Type B pancreatic cell (in vitro differentiated cells): ENCODE measurements at regions not wholly inside any gene's neighbourhood (a gene's known extent, or its start where the extent isn't known, plus 50 kb on each side); places are given as distances from the start of the nearest gene placed in this dataset.

Experiments
- DNase-seq: peaks from one replicate; pipeline ENCODE4 v3.0.0; 2021; ENCODE audit warnings: mixed read lengths; ENCODE audit not compliant: unreplicated experiment; ENCODE audit errors: extremely low spot score
- H3K27ac Mint-ChIP-seq: 2 replicates; pipeline ENCODE4 v1.8.0; 2021; ENCODE audit warnings: mild to moderate bottlenecking, mixed read lengths
- H3K27me3 Mint-ChIP-seq: 2 replicates; pipeline ENCODE4 v1.8.0; 2021; ENCODE audit warnings: mixed read lengths
- H3K36me3 Mint-ChIP-seq: 2 replicates; pipeline ENCODE4 v1.8.0; 2021; ENCODE audit warnings: mixed read lengths
- H3K4me1 Mint-ChIP-seq: one replicate; pipeline ENCODE4 v1.8.0; 2021; ENCODE audit warnings: mixed read lengths; ENCODE audit not compliant: unreplicated experiment
- H3K4me3 Mint-ChIP-seq: 2 replicates; pipeline ENCODE4 v1.8.0; 2021; ENCODE audit warnings: mild to moderate bottlenecking, mixed read lengths
- H3K9me3 Mint-ChIP-seq: 2 replicates; pipeline ENCODE4 v1.8.0; 2021; ENCODE audit warnings: mixed read lengths
- TF ChIP-seq, protein P1 (sequence below): fragments of 200-600 bp; sonication (generic); conservative IDR thresholded peaks from 2 replicates; pipeline ENCODE4 v1.5.0; 2021; ENCODE audit warnings: antibody characterized with exemption, mild to moderate bottlenecking

DNA sequence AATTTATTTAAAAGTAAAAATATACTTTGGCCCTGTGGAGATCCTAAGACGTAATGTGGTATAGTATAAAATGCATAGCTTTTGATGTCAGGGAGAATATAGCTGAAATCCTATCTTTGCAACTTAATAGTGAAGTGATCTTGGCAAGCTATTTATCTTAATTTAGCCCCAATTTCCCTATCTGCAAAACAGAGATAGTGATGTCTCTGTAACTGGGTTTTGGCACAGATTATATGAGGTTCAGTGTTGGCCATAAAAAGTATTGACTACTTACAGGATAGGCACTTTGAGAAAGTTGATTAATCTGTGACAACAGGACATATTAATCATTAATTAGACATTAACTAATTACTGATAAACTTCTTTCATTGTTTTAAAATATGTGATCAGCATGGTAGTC, 89.2 kb downstream of the ISL1 start:
- H3K27ac Mint-ChIP-seq, result no peak overlapping the region
- H3K4me3 Mint-ChIP-seq, result no peak overlapping the region
- DNase-seq, result no peak
- H3K4me1 Mint-ChIP-seq, result no peaks in the 10 kb centered on the region
- no peaks in the 10 kb centered on the region for H3K27me3 Mint-ChIP-seq
- no peaks in the 10 kb centered on the region for H3K36me3 Mint-ChIP-seq
- TF ChIP-seq, protein P1, sequence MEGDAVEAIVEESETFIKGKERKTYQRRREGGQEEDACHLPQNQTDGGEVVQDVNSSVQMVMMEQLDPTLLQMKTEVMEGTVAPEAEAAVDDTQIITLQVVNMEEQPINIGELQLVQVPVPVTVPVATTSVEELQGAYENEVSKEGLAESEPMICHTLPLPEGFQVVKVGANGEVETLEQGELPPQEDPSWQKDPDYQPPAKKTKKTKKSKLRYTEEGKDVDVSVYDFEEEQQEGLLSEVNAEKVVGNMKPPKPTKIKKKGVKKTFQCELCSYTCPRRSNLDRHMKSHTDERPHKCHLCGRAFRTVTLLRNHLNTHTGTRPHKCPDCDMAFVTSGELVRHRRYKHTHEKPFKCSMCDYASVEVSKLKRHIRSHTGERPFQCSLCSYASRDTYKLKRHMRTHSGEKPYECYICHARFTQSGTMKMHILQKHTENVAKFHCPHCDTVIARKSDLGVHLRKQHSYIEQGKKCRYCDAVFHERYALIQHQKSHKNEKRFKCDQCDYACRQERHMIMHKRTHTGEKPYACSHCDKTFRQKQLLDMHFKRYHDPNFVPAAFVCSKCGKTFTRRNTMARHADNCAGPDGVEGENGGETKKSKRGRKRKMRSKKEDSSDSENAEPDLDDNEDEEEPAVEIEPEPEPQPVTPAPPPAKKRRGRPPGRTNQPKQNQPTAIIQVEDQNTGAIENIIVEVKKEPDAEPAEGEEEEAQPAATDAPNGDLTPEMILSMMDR, result no peak
- no peaks in the 10 kb centered on the region for H3K9me3 Mint-ChIP-seq

DNA sequence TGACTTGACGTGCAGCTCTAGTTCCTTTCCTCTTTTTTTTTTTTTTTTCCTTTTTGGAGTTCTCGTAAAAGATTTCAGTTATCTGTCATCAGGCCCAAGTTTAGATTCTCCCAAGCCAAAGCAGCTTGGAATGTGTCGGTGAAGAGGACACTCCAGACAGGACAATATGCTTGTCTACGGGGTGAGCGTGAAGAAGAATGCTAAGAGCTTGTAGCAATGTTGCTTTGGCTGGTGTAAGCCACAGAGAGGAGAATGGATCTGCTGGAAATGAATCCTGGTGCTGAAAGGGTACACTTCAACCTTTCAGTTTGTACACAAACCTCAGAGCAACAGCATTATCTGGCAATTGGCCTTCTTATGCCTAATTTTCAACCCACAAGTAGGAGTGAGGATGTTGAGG, 92.4 kb downstream of the ISL1 start:
- H3K27me3 Mint-ChIP-seq, result no peaks in the 10 kb centered on the region

DNA sequence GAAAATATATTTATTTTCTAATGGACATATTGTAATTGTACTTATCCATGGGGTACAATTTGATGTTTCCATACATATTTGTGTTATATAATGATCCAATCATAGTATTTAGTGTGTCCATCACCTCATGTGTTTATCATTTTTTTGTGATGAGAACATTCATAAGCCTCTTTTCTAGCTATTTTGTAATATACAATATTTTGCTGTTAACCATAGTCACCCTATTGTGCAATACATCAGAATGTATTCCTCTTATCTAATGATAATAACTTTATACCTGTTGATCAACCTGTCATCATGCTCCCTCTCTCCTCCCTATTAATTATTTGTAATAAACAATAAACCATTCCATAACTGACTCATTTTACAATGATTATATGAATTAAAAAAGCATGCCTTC, 93.2 kb downstream of the ISL1 start:
- no peak overlapping the region for H3K27ac Mint-ChIP-seq
- no peaks in the 10 kb centered on the region for H3K4me1 Mint-ChIP-seq

More for the DNA sequence above, 92.4 kb downstream of the ISL1 start:
- TF ChIP-seq, protein P1, result no peak
- no peak overlapping the region for H3K27ac Mint-ChIP-seq
- H3K9me3 Mint-ChIP-seq, result no peaks in the 10 kb centered on the region
- H3K4me3 Mint-ChIP-seq, result no peak overlapping the region
- H3K4me1 Mint-ChIP-seq, result no peaks in the 10 kb centered on the region
- no peak for DNase-seq
- no peaks in the 10 kb centered on the region for H3K36me3 Mint-ChIP-seq

DNA sequence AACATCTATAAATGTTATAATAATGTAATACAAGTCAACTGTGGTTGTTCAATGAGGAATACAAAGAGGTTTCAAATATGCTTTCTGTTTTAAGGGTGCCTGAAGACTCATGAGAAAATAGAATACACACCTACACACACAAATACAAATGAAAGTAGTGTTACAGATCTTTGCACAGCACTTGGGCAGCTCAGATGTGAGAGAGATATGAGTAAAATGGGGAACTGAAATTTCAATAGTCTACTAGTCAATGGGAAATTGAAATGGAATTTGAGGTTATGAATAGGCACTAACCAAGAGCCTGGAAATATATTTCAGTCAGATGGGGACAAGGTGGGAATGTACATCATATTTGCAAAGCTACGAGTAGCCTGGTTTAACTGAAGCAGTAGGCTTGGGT, 96.6 kb downstream of the ISL1 start:
- no peaks in the 10 kb centered on the region for H3K4me1 Mint-ChIP-seq

More for the DNA sequence above, 93.2 kb downstream of the ISL1 start:
- no peak for DNase-seq
- Mint-ChIP-seq H3K36me3 (no peaks in the 10 kb centered on the region), H3K4me3 (no peak overlapping the region), H3K9me3 (no peaks in the 10 kb centered on the region), H3K27me3 (no peaks in the 10 kb centered on the region)
- TF ChIP-seq, protein P1, result no peak

DNA sequence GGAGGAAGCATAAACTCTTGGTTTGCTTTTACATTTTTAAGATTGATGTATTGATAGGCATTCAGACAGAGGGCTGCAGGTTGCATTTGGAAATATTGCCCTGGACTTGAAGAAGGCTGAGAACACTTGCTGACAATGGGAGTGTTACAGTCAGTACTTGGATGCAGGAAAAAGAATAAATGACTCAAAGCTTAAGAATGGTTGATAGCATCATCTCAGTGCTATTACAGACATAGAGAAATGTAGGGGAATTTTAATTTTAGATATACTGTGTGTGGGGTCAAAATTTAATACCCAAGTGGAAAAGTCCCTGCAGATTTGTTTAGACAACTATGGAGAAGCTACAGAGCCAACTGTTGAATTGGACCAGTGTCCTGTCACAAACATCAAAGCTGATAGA, 101.1 kb downstream of the ISL1 start:
- Mint-ChIP-seq H3K27me3 (no peaks in the 10 kb centered on the region), H3K4me1 (peaks cover 5% of the 10 kb centered on the region), H3K9me3 (peaks cover 5% of the 10 kb centered on the region), H3K4me3 (no peak overlapping the region), H3K27ac (no peak overlapping the region), H3K36me3 (no peaks in the 10 kb centered on the region)
- TF ChIP-seq, protein P1, result no peak
- no peak for DNase-seq

More for the DNA sequence above, 96.6 kb downstream of the ISL1 start:
- DNase-seq, result no peak
- TF ChIP-seq, protein P1, result no peak
- H3K9me3 Mint-ChIP-seq, result peaks cover 5% of the 10 kb centered on the region
- no peak overlapping the region for H3K27ac Mint-ChIP-seq
- no peaks in the 10 kb centered on the region for H3K27me3 Mint-ChIP-seq
- H3K36me3 Mint-ChIP-seq, result no peaks in the 10 kb centered on the region
- no peak overlapping the region for H3K4me3 Mint-ChIP-seq

DNA sequence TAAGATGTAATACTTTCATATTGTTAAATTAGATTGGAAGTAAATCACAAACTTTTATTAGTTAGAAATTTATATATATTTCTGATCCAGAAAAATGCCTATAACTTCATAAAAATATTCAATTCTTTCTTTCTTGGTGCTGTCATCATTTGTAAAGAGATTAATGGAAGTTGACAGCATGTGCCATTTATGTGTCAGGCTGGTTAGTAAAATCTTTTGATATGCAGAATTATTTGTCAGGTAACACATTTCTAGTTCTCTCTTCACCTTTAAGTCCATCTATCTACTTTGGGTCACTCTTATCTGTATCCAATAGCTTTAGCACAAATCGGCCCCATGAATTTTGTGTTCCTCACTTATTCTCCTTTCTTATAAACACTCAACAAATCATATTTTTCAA, 102.9 kb downstream of the ISL1 start:
- H3K36me3 Mint-ChIP-seq, result no peaks in the 10 kb centered on the region
- TF ChIP-seq, protein P1, result no peak
- H3K4me3 Mint-ChIP-seq, result no peak overlapping the region
- H3K9me3 Mint-ChIP-seq, result peaks cover 5% of the 10 kb centered on the region
- peaks cover 5% of the 10 kb centered on the region for H3K4me1 Mint-ChIP-seq
- H3K27me3 Mint-ChIP-seq, result no peaks in the 10 kb centered on the region
- no peak overlapping the region for H3K27ac Mint-ChIP-seq
- no peak for DNase-seq
